Midbrain (tissue), 1 donor: ENCODE measurements at regions not wholly inside any gene's neighbourhood (a gene's known extent, or its start where the extent isn't known, plus 50 kb on each side); places are given as distances from the start of the nearest gene placed in this dataset.

Experiments used
- DNase-seq: peaks from one replicate; lab custom pipeline; 2025; lab: John Stamatoyannopoulos, UW

- DNase-seq: no peak
Observed at GRCh38 chr11:70570693-70571395, 172.5 kb downstream of the CTTN start.

DNA sequence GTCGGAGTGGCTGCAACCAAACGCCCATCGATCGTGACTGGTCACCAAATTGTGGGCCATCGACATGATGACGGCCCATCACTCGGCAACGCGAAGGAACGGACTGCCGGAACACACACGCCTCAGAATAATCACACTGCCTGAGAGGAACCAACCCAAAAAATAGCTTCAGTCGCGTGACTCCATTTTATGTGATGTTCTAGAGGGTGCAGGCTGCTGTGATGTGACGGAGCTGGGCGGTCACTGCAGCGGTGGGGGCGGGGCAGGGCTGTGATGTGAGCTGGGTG, 174.6 kb downstream of the CTTN start:
- no peak for DNase-seq

DNA sequence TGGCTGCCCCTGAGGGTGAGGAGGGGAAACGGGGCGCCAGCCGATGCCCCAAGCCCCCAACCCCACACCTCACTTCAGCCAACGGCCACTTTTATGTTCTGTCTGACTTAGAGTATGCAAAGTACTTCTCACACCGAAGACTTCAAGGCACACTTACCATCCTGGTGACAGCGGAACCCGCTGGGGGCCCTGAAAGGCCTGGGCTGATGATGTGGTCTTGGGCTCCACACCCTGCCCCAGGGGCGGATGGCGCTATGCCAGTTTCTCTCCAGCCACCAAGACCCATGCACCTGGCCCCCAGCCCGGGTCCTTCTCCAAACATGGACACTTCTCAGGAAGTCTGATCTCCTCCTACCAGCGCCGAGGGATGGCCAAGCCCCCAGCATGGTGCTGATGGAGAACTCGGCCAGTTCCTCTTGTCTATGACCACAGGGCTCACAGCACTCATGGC, 175.4 kb downstream of the CTTN start:
- no peak for DNase-seq

GRCh38 chr11:70574725-70575347, 176.5 kb downstream of the CTTN start:
- DNase-seq: no peak

DNA sequence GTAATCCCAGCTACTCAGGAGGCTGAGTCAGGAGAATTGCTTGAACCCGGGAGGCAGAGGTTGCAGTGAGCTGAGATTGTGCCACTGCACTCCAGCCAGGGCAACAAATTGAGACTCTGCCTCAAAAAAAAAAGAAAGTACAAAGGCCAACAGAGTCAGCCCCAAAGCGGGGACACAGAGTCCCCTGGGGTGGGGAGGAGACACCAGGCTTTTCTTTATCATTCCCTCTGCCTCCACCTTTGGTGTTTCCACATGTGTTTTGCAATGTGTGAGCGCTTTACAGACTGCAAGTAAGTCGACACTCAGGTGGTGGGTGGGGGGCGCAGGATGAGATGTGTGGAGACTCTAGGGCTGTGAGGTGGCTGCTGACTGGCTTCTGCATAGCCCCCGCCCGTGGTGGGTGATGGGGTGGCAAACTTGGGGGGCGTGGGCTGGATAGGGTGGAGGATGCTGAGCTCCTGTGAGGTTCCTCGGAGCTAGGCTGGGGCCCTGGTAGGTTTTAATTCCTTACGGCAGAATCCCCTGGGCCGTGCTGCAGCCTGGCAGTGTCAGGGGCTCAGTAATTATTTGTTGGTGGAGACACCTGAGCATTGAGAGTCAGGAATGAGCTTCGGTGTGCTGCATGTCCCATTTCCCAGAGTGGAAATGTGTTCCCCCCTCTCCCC, 177.2 kb downstream of the CTTN start:
- no peak for DNase-seq

GRCh38 chr11:70577258-70577603, 178.9 kb downstream of the CTTN start:
- no peak for DNase-seq

- no peak for DNase-seq
Observed at GRCh38 chr11:70577948-70578347, 179.6 kb downstream of the CTTN start.

- no peak for DNase-seq
Observed at GRCh38 chr11:70578371-70578770, 180.0 kb downstream of the CTTN start.

- DNase-seq: no peak
Observed at GRCh38 chr11:70578831-70579230, 180.5 kb downstream of the CTTN start.

GRCh38 chr11:70579316-70579955, 181.1 kb downstream of the CTTN start:
- no peak for DNase-seq

GRCh38 chr11:70580036-70580805, 181.9 kb downstream of the CTTN start:
- DNase-seq: no peak

DNA sequence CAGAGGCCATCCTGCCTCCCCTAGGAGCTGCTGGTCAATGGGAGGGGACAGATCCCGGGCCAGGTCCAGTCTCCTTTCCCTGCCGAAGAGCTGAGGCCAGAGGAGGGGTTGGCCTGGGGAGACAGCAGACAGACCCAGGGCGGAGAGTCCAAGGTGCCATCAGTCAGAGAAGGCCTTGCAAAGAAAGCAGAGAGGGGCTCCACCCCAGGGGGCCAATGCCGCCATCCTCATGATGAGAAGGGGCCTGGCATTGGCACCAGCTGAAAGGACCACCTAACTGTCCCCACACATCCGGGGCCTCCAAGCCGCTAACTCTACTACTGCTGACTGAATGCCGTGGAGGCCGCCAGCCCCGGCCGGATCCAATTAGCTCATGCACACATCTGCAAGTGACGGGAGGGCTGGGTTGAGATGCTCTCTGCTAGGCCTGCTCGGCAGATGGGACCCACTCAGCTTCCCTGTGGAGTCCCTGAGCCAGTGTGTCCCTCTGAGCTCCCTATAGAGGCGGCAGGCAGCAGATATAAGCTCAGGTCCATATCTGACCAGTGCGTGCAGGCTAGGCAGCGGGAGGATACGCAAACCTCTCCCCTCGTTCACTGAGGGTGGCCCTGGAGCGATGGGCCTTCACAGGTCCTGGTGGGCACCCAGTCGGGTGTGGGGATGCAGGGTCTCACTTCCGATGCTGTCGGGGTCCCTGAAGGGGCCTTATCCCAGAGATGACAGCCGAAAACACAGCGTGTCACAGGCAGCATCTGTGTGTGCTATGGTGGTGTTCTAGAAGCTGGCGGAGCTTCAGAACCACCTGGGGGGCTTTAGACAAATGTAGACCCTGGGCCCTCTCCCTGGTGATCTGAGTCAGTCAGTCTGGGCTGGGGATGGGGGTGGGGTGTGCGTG, 183.9 kb downstream of the CTTN start:
- DNase-seq: no peak

DNA sequence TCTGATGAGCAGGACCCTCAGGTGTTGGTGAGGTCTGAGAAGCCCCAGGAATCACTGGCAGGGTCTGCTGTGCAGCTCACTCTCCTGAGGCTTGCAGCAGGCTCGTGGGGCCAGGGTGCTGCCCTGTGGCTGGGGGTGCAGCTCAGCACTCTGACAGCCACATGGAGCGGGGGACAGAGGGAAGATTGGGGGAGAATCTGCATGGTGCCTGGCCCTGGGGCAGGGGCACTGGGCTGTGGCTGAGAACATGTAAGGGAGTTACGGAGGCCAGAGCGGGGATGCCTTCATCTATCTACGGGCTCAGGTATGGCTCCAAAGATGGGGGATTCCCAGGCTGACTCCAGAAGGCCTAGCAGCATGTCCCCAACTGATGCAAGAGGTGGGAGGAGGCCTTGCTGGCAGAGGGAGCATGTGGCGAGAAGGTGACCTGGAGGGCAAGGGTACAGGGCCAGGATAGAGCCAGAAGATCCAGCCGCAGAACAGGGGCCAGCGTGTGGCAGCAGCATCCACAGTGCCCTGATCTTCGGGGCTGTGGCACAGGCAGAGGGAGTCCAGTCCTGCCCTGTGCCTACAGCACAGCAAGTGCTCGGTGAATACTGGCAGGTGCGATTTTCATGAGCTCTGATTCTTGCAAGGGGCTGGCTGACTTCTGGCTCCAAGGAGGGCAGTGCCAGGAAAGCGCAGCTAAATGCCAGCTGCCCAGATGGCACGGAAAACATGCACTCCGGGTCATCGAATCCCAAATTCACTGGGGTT, 184.7 kb downstream of the CTTN start:
- DNase-seq: no peak

- DNase-seq: no peak
Observed at GRCh38 chr11:70583781-70584218, 185.5 kb downstream of the CTTN start.

GRCh38 chr11:70584498-70585235, 186.3 kb downstream of the CTTN start:
- no peak for DNase-seq

DNA sequence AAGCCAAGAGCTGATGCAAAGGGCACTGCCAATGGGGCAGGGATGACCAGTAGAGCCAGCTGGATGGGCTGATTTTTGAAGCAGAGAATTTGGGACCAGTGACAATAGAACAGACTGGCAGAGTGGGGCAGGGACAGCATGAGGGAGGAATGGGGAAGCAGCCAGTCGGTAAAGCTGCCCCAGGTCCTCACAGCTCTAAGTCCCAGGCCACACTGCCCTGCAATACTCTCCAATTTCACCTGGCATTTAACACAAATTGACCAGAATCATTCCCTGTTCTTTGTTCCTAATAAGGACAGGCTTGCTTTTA, 186.9 kb downstream of the CTTN start:
- DNase-seq: no peak

GRCh38 chr11:70586261-70587074, 188.1 kb downstream of the CTTN start:
- no peak for DNase-seq

GRCh38 chr11:70587075-70587389, 188.7 kb downstream of the CTTN start:
- no peak for DNase-seq

- no peak for DNase-seq
Observed at GRCh38 chr11:70590356-70590991, 192.1 kb downstream of the CTTN start.
